GM19351 (cell line): ENCODE measurements at regions not wholly inside any gene's neighbourhood (a gene's known extent, or its start where the extent isn't known, plus 50 kb on each side); places are given as distances from the start of the nearest gene placed in this dataset.

Source experiments
- ATAC-seq: cut with Tn5 transposase; IDR thresholded peaks from one replicate; pipeline ENCODE4 v1.9.1; 2021; ENCODE audit warnings: mild to moderate bottlenecking, moderate library complexity; ENCODE audit not compliant: unreplicated experiment

DNA sequence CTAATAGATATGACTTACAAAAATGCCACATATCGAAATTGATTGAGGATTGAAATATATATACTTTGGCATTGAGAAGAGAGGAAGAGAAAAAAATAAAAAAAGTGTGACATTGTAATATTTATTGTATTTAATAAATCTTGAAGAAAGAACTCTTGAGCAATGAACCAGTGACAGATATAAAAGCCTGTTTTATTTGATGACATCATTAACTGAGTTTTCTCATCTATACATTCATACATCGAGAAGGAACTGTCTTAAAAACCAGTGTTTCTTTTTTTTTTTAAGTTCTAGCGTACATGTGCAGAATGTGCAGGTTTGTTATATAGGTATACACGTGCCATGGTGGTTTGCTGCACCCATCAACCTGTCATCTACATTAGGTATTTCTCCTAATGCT lies 368.2 kb downstream of the SNAPC1 start:
- no peak for ATAC-seq

DNA sequence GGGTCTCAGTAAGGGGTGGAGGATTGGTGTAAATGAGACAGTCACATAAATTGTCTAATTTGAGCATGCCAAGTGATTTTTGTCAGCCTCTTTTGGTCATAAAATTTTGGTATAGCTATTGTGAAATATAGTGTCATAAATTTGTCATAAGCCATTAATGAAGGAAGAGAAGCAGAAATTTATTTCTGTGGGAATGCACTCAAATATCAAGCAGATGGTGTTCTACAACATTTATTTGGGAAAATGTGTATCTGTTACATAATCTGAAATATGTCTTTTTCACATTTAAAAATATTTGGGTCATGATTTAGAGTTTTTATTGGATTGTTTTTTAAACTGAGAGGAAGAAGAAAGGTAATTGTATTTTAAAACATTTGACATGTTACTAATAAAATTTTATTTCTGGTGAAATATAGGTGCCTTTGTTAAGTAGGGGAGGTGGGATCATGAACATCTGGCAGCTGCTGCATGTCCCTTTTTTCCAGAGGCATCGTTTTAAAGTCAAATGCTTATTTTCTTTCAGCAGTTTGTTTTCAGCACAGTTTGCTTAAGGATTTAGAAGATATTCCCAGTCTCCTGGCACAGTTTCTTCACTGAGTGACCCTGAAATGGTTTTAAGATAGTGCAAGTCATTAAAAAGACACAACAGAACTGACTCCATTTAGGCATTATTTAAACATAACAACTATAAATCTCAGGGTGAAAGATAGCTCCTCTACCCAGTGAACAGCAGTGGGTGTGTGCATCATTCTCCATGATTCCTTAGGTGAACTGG lies 371.7 kb downstream of the SNAPC1 start:
- ATAC-seq = no peak

DNA sequence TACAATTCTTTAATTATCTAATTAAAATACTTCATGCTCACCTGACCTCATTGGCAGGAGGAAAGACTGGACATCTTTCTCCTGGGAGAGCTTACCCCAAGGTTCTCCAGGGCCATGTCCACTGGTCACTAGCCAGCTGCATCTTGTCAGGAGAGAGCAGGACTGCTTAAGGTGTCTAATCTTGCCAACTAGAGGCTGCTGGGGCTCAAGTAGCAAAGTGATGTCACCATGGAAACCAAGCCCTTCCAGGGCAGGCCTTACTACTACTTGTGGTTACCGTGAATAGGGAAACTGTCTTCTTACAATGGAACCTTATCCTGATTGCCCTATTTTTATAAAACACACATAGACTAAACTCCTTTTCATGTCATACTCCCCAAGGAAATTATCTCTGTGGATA lies 376.4 kb downstream of the SNAPC1 start:
- no peak for ATAC-seq

DNA sequence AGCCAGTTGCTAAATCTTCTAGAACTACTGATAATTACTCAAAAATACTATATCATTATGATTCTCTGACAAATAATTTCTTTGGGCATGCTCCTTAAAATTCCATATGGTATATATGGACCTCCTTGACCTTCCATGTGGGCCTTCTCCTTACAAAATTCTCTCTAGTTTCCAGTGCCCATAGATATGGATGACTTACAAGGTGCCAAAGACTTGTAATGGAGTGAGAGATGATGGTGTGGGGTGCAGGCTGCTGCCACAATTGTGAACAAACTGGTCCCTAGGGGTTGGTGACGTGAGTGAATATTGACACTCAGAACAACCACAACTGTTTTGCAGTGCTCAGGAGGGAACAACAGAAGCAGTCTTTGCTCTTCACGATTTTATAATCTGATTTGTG lies 378.9 kb downstream of the SNAPC1 start:
- ATAC-seq = no peak

DNA sequence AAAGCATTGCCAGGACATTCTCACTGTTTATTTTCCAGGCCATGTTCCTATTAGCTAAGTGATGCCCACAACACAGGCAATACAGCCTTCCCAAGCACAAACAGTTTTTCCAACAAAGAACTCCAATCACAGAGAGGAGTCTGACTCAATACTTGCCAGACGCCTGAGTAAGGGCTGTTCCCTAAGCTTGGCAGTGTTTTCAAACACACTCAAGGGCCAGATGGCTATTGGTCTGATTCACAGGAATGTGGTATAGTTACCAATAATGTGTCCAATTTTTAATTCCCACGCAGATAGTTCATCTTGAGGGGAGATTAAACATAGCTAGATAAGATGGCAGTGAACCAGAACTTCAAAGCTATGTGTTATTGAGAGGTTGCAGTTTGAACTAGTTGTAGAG lies 381.0 kb downstream of the SNAPC1 start:
- no peak for ATAC-seq

DNA sequence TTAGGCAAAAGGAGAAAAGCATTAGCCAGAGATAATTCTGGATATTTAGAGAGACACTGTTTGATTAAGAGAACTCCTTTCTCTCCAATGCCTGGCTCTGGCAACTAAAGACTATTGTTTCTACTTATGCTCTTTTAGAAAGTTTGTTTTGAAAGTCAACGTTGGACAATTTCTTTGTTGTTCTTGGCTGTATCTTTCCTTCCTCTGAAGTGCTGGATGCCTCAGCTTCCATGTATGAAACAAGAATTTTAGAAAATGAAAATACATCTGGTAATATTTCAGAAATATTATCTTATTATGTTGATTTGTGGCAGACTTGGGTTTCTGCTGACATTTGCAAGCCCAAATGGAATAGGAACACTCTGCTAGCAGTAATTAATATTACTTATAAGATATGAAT lies 382.6 kb downstream of the SNAPC1 start:
- no peak for ATAC-seq

DNA sequence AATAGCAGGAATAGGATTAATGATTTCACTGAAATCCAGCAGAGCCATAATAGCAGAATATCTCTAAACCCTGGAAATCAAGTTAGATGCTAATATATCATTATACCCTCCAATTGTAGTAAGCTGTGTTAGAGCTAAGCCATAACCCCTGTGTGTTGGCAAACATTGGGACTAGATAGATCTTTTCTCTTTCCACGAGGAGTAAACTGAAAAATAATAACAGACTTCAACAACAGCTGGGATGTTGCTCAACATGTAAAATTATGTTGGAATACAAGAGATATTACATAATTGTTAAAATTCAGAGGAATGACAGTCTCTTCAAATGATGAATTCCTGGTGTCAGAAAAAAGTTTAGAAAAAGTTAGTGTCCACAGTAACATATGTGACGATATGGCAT lies 383.8 kb downstream of the SNAPC1 start:
- no peak for ATAC-seq

DNA sequence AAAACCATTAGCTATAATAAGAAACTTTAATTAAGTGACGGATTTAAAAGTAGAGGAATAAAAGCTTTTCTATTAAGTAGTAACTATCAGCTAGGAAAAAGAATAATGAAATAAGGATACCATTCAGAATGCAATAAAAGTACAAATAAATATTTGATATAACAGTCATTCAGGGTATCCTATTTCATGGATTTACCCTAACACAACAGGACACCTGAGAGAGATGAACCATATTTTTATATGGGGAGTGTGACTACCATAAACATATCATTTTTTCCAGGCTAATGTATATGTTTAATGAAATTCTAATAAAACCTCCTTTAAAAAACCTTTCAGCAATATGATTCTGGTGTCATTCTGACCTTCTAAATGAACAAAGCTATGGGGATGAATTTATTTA lies 393.8 kb downstream of the SNAPC1 start:
- no peak for ATAC-seq

- ATAC-seq = no peak
Measured at GRCh38 chr14:62158779-62159178, 396.6 kb downstream of the SNAPC1 start.

DNA sequence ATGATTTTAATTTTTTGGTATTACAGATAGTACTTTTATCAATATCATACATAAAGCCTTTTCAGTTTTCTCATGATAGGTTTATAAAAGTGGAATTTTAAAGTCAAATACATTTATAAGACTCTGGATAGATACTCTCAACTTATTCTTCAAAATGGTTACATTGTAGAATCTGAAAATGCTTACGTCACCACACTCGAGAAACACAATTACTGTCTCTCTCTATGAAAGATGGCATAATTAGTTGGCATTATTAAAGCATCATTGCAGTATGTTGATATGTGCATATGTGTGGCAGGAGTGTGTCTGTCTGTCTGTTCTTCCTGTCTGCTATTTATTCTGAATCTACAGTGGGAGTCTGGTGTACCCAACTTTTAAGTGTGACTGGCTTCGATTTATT lies 397.1 kb downstream of the SNAPC1 start:
- no peak for ATAC-seq

DNA sequence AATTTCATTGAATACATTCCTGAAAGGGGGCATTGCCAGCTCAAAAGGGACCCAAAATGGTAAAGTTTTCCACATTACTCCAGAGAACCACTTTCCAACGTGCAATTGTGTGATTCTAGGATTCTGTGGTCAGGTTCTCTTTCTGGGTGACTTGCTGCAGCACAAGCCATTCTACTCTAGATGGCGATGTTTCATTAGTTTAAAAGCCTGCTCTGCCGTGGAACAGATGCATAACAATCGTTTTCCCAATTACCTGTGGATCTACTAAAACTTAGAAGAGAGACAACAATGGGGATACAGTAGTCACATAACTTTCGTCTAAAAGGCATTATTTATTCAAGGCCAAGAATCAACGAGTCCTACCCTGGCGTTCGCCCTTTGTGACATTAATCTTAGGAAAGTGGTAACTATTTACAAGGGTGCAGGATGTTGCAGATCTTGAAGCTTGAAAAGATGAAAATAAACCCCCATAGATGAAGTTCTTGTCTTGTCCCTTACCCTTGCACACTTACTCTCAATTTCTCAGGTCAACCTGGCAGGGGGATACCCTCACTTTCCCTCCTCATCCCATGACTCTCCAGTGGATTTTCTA lies 400.9 kb downstream of the SNAPC1 start:
- peak; percentile 81 for ATAC-seq

GRCh38 chr14:62168564-62169155 lies 406.4 kb downstream of the SNAPC1 start:
- ATAC-seq = no peak

DNA sequence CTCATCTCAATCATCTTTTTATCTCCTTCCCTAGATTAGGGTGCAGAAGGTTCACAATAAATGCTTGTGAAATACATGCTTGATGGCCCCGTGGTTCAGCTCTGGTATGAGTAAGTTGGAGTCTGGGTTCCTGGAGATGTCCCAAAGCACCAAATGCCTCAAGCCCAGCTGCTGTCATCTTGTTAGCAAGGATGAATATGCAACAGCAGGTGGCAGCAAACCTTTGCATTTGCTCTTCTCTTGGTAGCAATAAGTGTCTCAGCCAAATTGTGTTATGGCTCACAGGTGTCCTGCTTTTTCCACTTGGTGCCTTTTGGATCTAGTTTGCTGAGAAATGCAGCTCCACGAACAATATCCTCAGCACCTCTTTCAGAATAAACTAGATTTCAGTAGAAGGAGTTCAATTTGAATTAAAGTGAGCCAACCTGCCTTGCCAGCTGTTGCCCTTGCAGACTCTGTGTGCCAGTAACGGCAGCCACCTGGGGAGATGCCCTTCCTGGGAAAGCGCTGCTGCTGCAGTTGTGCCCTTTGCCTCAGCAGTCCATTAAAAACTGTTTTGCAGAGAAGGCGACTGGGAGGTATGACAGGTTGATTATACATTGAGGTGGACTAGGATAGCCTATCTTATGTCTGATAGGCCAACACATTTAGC lies 417.3 kb downstream of the SNAPC1 start:
- ATAC-seq = peak; percentile 87

- ATAC-seq = no peak
Measured at GRCh38 chr14:62181591-62181990, 419.4 kb downstream of the SNAPC1 start.

GRCh38 chr14:62185078-62185477 lies 422.9 kb downstream of the SNAPC1 start:
- ATAC-seq = no peak

- ATAC-seq = no peak
Measured at GRCh38 chr14:62187265-62187664, 425.0 kb downstream of the SNAPC1 start.

DNA sequence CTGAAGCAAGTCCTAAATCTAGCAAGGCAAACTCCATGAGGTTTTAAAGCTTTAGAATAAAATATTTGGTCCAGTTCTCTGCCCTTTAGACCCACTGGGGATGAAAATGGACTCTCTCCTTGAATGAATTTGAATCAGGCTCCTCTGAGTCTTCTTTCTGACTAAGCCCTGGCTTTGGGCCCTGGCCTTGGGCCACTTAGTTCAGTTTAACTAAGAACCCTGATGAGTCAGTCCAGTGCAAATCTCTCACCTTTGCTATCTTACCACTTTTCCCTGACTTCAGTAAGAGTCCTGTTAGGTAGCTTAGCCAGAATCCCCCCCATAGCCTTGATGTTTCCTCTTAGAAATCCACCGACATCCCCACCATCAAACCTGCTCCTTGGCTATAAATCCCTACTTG lies 427.5 kb downstream of the SNAPC1 start:
- ATAC-seq = no peak

GRCh38 chr14:62206456-62206855 lies 444.2 kb downstream of the SNAPC1 start:
- no peak for ATAC-seq

- ATAC-seq = no peak
Measured at GRCh38 chr14:62209287-62209899, 447.2 kb downstream of the SNAPC1 start.

GRCh38 chr14:62213516-62213915 lies 451.3 kb downstream of the SNAPC1 start:
- ATAC-seq = peak; percentile 55

DNA sequence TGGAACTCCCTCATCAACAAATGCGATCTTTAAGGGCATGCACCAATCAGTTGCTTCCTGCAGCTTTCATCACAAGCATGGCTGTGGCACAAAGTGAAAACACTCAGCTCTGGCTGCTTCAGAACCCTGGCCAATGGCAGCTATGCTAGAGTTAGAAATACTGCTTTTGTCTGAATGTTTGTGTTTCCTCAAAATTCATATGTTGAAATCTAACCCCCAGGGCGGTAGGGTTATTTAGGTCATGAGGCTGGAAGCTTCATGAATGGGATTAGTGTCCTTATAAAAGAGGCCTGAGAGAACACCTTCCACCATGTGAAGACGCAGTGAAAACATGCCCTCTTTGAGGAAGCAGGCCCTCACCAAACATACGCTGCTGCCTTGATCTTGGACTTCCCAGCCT lies 453.9 kb downstream of the SNAPC1 start:
- no peak for ATAC-seq
